D341Med (cell line): ENCODE measurements at regions not wholly inside any gene's neighbourhood (a gene's known extent, or its start where the extent isn't known, plus 50 kb on each side); places are given as distances from the start of the nearest gene placed in this dataset.
"Not testable (repeated sequence)": the region's sequence is repeated elsewhere in the genome, so short reads cannot be mapped to it uniquely, and the experiment has no call there.

Source experiments
- DNase-seq: peaks from one replicate; pipeline ENCODE4 v3.0.0; 2012; ENCODE audit warnings: low spot score

DNA sequence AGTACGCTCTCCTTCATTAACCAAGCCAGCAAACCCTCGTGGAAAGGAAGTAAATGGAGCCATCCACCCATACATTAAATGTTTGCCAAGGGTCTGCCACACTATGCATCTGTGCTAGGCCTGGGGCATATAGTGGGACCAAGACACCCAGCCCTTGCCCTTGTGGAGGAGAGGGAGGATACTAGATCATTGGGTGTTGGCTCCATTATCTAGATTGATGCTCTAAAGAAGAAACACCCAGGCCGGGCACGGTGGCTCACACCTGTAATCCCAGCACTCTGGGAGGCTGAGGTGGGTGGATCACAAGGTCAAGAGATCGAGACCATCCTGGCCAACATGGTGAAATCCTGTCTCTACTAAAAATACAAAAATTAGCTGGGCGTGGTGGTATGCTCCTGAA, 193.3 kb upstream of the CDH5 start:
- DNase-seq: not testable (repeated sequence)

DNA sequence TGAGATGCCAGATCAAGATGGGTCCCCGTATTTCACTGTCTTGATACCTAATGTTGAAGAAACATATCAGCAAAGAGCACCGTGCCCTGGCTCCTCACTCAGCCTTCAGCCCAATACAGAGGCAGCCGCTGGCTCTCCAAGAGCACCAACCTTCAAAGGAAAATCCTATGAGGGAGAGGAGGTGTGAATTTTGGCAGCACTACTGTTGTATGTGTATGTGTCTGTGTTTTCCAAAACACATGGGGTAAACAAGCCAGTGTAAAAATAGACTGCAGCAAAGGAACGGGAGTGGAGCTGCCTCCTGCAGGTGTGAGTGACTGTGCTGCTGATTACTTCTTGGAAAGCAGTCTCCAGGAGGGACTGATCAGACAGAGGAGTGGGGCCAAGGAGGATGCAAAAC, 194.0 kb upstream of the CDH5 start:
- no peak for DNase-seq

DNA sequence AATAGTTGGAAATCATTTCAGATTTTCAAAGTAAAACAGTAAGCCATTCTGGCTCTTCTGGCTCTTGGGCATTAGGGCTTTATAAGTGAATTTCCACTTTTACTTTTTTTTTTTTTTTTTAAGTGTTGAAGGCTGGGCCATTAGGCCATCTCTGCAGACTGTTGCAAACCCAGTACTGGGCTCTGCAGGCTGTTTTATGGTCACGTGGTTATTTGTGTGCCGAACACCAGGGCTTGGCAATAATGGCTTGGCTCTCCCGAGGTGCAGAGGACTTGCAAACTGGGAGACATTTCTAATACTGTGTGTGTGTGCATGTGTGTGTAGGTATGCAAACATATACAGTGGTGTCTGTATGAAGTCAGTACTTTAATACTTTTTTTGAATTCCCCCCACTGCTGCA, 194.9 kb upstream of the CDH5 start:
- DNase-seq: no peak

DNA sequence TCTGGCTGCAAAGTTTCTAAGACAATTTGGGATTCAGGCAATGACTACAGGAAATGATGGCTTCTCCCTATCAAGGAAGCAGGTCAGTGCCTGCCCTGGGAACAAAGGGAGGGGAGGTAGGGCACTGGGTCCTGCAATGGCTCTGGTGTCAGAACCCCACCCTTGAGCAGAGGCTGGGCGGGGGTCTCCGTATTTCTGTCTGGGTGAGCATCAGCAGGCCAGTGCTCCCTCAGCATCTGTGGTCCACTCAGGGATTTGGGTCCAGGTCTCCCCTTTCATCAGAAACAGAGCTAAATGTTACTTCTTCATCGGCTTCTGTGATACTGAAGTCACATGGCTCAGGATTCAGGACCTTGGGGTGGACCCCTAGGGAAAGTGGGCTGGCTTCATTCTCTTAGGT, 195.5 kb upstream of the CDH5 start:
- DNase-seq: no peak

DNA sequence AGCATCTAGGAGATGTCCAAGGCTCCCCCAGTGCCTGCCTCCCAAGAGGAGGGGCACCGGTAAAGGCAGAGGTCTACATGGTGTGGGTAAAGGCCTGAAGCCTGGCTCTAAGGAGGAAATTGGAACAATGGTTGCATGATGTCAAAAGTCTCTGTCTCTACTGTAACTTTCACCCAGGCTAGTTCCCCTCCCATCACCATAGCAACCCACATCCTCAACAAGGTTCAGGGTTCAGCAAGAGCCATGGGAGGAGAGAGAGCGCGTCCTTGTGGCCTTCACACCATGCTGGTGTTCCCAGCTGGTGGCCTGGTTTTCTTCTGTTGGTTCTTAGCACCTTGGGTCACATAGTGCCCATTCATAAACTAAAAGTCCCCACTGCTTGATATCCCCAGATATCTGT, 196.7 kb upstream of the CDH5 start:
- no peak for DNase-seq

DNA sequence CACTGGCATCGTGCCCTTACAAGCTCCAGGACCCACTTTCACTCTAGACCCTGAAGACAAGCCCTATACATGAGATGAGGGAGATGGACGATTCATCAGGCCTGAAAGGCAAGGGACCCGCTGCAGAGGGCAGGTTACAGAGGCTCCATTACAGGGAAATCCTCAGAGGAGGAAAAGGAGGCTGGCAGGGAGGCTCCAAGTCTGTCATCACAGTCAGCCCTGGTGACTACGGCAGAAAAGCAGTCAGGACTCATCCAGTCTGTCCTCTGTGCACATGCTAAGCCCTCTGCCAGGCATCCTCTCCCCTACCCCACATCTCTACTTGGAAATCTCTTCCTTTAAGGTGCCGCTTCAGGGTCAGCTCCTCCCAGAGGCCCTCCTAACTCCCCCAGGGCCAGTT, 197.7 kb upstream of the CDH5 start:
- DNase-seq: no peak

DNA sequence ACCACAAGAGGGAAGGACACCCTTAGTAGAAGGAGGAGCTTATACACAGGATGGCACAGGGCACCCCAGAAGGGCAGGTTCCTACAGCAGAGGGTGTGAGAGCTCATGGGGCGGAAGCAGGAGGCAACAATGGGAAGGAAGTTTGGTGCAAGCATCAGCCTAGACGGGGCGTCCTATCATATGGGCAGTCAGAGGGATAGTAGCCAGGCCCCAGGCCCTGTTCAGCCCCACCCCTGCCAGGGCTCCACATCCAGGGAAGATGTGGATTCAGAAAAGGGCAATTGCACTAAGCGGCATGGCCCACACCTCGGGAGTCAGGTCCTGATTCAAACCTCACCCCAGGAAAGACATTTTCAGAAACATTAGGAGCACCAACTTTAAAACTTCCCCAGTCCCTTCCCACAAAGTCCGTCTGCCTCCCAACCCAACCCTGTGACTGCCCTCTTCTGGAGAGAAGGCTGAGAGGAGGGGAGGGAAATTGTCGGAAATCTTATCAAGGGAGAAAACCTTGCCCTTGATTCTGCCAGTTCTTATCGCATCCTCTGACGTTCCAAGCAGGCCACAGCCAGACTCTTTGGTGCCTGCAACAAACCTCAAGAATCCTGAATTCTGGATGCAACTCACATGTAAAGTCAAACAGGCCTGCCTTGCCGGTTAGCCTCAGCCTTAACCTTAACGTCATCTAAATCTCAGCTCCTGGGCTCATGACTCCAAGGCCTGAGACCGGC, 198.8 kb upstream of the CDH5 start:
- no peak for DNase-seq

DNA sequence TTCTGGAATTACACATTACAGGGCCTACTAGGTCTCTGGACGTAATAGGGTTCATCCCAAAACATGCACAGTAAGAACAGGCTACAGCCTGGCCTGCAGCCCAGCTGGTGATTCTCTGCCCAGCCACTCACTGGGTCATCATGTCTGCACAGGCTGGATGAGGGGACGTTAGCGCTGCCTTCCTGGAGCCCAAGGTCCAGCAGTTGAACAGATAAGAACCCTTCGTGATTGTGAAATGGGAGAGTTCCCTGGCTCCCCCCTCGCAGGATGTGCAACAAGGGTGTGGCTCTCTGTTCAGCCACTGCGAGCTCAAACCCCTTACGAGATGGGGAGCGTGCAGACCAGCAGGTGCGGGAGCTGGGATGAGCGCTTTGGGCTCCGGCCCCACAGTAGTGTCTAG, 200.0 kb upstream of the CDH5 start:
- DNase-seq: no peak

DNA sequence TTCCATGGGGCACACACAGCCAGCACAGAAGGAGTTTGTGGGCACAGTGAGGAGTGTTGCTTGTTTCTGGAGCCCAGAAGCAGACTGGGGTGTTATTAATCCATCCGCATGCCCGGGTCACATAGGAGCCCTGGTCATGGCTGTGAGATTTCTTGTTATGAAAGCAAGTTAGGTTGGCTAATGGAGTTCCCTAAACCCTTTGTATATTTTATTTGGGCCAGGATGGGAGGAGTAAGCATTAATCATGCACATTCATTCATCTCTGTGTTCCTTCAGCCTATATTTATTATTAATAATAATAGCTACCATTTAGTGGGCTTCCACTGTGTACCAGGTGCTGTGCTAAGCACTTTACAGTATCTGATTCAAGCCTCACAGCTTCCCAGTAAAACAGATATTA, 200.6 kb upstream of the CDH5 start:
- DNase-seq: no peak

DNA sequence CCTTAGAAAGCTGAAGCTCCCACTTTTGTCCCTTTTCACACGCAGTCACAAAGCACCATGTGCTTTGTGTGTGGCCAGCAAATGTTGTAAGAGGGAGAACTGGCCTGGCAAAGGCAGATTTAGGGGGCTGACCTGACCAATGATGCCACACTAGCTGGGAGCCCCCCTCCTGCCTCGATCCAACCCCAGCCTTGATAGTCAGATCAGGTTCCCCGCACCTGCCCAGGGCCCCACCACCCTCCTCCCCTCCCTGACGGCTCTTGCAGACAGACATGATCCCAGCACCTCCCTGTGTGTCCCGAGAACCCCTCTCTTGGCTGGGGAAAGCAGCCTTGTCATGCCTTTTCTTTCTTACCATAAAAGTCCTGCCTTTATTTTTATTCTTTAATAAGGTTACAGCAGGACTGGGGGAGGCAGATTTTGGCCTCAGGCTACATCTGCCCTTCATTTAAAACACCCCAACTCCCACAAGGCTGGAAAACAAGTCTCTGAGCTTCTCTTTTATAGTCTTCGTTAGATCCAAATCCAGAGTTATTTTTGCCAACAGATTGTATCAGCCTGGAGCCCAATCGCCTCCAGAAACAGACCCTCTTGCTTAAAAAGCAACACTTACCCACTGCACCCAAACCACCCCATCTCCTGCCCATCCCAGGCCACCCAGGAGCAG, 201.8 kb upstream of the CDH5 start:
- no peak for DNase-seq

DNA sequence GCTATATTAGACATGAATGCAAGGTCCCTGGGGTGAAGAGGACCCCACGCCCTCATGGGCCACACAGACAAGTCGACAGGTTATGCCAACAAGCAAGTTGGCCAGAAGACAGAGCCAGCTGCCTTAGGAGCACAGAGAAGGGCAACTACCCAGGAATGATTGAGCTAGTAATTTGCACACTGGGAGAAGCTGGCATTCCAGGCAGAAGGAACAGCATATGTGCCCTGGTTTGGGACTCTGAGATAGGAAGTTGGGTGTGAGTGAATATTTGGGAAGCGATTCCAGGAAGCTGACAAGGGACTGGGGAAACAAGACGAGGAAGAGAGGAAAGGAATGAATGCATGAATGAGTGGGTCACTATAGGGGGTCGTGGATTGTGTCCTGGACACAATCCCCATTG, 203.7 kb upstream of the CDH5 start:
- DNase-seq: no peak

DNA sequence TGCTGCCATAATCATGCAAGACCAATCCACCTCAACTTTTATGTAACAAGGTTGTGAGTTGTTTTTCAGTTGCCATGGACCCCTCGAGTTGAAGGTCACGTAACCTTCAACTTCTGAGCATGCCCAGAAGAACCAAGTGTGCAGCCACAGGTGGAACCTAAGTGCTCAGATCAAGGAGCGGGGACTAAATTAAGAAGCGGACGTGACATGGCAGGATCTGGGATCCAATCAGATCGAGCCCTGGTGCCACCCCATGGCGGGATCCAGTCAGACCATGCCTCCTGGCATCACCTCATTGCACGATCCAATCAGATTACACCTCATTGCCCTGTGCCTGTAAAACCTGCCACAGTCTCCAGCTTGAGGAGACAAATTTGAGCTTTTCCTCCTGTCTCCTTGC, 204.5 kb upstream of the CDH5 start:
- DNase-seq: no peak

DNA sequence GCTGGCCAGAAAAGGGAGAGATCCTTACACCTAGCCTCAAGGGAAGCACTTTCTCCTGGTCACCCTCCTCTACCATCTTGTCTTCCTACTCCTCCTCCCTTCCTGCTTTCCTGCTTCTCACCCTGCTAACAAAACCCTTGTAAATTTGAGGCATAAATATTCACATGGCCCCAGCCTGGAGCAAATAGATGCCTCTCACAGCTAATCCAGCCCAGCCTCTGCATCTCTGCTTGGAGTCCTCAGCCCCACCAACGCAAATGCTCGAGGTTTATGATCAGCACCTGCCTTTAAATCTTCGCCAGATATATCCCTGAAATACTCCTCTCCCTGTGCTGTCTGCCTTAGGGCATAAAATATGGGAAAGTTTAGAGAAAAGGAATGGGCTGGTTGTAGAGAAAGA, 205.2 kb upstream of the CDH5 start:
- DNase-seq: no peak

DNA sequence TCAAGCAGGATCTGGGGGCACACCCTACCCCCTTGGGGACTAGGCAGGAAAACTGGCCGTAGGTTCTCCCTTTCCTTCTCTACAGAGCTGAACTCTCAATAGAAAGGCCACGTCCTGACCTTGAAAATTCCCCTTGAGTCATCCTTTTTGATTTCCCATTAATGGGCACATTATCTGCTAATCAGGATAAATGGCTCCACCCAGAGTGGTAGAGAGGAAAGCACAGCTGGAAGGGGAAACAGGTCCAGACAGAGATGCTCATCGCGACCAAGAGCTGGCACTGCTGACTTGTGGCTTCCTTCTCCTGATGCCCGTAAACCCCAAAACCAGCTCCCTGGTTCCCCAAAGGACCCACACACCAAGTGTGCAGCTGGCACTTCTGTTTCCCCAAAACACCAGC, 206.5 kb upstream of the CDH5 start:
- DNase-seq: no peak

DNA sequence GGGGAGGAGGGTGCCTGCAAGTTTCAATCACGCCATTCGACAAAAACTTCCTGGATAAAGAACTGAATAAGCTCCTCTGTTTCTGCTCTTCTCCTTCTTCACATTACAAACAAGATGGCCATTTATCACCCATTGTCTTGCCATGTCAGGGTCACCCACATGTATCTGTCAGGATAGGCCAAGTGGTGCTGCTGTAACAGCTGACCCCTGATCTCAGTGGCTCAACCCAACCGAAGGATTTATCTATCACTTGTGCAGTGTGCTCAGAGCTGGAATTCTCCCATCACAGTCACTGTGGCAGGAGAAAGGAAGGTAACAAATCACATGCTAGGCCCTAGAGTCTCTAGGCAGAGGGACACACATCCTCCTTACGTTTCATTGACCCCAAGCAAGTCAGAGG, 210.0 kb upstream of the CDH5 start:
- no peak for DNase-seq

DNA sequence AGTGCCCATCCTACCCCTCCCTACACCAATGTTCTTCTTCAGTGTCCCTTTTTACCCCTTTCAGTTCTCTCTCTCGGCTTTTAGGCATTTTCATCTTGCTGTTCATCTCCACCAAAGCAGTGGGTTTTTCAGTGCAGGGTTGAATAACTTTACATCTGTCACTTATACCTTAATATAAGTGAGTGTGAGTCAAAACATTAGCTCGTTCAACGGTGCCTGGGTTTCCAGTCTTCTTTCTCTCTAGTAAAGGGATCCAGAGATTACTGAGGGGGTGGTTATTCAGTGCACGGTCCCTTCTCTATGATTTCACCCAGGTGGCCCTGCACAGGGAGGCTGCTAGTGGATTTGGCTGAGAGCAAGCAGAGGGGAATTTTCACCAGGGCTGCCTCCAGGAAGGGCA, 210.6 kb upstream of the CDH5 start:
- no peak for DNase-seq

DNA sequence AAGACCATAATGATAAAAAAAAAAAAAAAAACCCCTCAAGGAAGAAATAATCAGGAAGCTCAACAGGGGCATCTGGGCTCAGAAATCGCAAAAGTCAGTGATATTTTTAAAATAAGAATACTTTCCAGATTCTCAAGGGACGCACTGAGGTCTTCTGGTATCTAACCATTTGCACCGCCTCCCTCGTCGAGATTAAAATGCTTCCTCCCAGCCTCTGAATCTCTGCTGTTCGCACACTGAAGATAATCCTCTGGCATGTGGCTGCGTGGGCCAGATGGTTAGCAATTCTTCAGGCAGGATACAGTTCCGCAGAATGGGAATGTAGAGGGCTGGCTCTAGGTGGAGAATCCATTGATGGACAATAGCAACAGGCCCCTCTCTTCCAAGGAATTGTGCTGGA, 211.7 kb upstream of the CDH5 start:
- DNase-seq: peak; percentile 75

DNA sequence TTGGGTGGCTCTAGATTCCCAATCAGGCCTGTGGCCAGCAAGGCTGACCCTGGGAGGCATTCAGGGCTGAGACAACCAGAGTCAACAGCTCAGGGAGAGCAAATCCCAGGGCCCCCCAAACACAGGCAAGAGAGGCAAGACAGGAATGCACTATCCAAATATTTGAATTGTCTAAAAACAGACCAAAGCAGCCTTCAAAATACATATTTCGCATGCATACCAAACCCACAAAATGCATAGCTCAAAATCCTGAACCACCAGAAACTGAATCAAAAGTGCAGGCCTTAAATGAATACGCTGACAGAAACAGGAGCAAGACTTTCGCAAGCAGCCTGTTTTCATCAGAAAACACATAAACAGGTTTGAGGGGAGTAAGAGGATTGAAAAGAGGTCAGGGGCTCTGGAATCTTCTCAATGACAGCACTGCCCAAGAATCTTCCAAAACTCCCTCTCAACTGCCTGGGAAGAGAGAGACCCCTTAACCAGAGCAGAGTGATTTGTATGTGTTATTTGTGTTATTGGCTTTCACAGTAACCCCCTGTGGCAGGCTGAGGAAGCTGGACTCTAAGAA, 213.6 kb upstream of the CDH5 start:
- DNase-seq: no peak

DNA sequence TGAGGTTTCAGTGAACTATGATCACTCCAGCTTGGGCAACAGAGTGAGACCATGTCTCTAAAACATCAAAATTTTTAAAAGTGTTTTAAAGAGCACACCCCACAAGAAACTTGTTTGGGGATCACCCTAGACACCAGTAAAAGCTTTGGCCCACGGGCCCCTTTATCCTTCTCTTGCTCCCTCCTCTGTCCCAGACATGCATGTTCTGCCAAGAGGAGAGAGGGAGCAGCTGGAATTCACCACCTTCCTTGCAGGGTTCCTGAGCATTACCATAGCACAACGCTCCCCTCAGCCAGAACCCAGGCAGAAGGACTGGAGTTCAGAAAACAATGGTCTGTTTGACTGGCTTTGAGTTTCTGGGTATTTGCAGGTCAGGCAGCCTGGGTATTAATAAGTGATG, 214.3 kb upstream of the CDH5 start:
- DNase-seq: no peak

DNA sequence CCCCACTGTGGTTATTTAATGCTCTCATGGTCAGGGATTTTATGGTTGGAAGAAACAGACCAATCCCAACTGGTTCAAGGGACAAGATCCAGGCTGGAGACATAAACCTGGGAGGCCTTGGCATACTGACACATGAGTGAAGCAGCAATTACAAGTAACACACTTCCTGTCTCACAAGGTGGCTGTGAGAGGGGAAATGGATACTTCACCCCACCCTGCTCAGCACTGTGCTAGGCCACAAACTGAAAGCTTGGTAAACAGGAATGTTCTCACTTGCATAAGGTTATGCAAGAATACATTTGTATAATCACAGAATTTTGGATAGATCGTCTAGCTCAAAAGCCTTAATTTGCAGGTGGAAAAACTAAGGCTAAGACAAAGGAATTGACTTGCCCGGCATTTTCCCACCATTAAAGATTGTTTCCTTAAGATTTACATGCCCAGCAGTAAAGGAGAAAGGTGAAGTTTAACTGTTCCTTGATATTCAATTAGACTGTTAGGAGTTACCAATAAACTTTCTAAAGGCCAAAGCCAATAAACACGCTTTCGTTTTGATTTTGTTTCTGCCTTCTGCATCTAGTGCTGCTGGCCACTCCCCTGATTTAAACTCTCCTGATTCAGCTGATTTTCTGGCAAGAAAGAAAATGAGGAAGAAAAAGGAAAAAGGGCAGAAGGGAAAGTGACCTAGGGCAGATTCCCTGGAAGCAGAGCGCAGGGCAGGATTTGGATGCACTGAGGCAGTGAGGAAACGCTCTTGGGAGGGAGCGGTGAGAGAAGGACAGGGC, 215.6 kb upstream of the CDH5 start:
- DNase-seq: no peak

DNA sequence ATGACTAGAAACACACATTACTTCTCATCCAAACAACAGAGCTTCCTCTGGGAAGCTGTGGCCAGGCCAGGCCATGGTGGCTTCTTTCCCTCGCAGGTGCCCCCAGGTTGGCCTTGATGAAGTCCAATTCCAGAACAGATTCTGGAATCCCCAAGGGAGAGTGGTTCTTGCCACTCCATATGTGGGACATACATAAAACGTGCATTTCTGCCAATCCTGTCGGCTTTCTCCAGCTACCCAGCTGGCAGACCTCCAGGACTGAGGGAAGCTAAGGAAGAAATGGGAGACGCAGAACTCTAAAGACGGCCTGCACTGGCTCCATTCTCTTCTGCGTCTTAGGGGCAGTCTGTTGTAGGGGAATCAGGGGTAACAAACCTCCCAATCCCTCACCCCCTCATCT, 219.2 kb upstream of the CDH5 start:
- no peak for DNase-seq

DNA sequence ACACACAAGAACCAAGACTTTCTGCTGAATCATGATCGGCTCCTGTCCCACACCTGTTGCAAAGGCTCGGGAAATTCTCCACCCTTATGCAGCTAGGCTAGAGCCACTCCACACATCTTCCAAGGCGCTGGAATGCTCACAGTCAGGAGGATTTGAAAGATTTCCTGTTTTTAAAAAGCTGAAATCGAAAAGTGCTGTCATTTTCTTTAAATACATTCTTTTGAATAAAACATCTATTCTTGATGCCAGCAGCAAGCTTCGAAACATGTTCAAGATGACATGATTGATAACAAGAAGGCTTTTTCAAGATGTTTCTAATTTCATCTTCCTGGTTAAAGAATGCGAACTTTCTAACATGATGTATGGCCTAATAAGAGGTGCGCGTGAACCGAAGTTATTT, 219.7 kb upstream of the CDH5 start:
- DNase-seq: no peak

DNA sequence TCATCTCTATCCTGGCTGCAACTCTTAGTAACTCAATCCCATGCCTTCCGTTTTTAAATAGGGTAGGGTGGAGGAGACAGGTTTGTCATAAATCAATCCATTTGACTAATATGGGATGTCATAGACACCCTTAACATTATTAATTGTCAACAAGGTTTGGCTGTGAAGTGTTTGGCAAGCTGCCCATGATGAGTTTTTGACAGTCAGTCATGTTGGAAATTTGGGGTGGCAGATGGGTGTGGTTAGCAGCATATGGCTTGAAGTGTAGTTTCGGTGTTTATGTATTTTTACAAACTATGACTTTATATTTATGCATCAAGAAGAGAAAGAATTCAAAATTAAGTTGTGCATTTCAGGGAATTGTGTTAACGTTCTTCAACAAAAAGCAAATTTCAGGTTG, 221.8 kb upstream of the CDH5 start:
- no peak for DNase-seq
